Activated CD4-positive, alpha-beta T cell treated with anti-CD3 and anti-CD28 coated beads, Interleukin-10, Interleukin-2, amounts not matched to agents 100 ng/mL and 50 ng/mL, durations not matched to agents 16 hours and 8 hours (primary cell): ENCODE measurements at regions not wholly inside any gene's neighbourhood (a gene's known extent, or its start where the extent isn't known, plus 50 kb on each side); places are given as distances from the start of the nearest gene placed in this dataset.
"Not testable (repeated sequence)": the region's sequence is repeated elsewhere in the genome, so short reads cannot be mapped to it uniquely, and the experiment has no call there.

Experiments used
- DNase-seq: peaks from one replicate; pipeline ENCODE4 v3.0.0-alpha.2; 2020

DNA sequence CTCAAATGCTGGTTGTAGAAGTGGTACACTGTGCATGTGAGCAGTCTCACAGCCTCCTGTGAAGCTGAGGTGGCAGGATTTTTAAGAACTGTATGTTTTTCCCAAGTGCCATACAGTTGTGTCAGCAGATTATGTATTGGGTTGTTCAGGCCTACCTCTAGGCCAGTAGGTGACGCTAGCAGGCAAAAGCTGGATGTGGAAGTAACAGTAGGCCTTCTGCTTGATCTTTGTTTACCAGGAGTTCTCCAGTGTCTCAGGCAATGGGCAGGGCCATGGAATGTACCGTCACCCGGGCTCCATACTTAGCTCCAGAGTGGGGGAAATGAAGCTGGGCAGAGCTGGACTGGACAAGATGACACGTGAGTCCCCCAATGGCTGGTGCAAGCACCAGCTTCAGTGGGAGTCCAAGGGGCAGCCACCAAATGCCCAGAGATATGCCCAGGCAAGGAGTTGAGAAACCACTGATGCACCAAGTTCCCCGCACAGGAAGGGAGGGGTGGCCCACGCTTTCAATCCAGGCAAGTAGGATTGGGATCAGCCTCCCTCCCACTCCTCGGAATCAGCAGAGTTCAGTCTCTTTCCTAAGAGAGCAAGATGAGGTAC lies 289.7 kb downstream of the HTR1B start:
- no peak for DNase-seq

DNA sequence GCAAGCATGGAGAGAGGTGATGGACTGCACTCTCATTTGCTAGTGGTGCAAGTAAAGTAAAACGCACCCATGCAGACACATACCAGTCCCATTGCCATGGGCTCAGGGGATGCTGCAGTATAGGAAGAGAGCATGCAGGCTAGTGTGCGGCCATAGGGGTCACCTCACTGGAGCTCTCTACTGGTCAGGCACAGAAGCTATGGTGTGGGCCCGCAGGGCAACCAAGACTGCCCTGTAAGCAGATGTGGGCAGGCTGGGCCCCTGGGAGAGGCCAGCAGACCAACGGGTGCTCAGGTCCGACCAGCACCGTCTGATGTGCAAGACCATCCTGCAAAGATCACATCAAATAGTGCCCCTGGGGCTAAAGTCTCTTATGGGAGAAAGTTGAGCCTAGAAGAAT lies 290.7 kb downstream of the HTR1B start:
- no peak for DNase-seq

DNA sequence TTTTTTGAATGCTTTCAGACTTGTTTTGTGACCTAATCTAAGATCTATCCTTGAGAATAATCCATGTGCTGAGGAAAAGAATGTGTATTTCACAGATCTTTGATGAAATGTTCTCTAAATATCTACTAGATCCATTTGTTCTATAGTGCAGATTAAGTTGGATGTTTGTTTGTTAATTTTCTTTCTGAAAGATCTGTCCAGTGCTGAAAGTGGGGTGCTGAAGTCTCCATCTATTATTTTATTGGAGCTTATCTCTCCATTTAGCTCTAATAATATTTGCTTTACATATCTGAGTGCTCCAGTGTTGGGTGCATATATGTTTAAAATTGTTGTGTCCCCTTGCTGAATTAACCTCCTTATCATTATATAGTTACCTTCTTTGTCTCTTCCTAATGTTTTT lies 303.6 kb downstream of the HTR1B start:
- DNase-seq = no peak

DNA sequence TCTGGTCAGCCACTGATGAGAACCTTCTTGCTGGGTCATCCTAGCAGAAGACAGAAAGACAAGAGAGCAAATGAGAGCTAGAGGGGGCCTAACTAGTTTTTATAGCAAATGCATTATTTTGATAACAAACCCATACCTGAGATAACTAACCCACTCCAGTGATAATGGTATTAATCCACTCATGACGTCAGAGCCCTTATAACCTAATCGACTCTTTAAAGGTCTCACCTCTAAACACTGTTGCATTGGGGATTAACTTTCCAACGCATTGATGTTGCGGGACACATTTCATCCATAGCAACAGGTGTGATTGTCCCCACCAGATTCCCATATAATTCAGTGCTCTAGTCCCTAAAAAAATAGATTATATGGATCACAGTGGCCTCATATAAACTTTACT lies 312.1 kb downstream of the HTR1B start:
- no peak for DNase-seq

DNA sequence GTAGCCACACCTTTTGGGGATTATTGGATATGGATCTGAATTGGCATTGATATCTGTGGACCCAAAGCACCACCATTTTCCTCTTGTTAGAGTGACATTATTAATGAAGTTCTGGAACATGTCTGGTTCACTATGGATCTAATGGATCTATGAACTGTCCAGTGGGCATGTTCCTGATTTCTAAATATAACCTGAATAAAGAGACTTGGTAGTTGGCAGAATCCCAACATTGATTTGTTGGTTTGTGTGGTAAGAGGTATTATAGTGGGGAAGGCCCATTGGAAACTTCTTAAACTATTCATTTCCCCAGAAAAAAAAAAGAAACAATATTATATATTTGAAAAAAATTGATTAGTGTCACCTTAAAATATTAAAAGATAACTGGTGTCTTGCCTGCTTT lies 312.6 kb downstream of the HTR1B start:
- DNase-seq = no peak

DNA sequence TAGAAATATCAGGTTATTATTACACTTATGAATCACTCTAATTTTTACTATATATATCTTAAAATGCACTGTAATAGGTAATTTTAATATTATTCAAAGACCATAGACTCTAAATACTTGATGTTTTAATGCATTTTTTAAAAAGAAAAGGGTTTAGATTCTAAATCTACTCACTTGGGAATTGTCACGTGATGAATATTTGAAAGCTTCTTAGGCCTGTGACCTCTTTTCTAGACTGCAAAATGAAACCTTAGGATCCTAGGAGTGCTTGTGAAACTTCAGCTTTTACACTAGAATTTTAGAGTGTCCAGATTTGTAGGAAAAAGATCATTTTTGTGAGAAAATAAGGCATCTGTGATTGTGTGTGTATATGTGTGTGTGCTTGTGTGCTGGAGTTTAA lies 318.0 kb downstream of the HTR1B start:
- DNase-seq = no peak

DNA sequence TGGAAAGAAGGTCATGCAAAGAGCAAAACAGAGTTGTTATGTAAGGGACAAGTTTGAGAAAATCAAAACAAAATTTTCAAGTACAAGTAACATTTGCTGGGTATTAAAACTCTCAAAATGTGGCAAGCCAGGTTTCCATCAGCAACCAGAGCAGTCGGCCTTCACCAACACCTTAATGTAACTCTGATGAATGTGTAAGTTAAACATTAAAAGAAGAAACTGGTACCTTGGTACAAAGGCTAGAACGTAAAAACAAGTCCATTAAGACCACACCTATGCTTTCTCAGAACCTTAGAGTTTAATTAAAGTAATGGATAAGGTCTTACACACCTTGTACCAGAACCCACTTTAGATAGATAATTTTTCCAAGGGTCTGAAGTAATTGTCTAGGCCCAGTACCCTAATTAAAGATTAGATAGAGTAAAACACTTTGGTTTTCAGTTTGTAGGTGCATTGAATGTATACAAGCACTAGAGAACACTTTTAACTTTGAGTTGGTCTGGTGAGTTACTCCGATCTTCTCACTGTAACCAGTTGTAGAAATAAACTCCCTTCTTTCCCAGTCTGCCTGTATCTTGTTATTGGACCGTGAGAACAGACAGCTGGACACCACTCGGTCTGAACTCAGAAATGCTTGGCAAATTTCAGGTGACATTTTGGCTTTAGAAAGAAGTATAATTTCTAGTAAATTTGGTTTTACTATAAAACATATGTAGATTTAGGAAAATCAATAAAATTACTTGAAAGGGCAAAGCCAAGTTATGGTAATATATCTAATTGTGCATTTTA lies 319.4 kb downstream of the HTR1B start:
- no peak for DNase-seq

DNA sequence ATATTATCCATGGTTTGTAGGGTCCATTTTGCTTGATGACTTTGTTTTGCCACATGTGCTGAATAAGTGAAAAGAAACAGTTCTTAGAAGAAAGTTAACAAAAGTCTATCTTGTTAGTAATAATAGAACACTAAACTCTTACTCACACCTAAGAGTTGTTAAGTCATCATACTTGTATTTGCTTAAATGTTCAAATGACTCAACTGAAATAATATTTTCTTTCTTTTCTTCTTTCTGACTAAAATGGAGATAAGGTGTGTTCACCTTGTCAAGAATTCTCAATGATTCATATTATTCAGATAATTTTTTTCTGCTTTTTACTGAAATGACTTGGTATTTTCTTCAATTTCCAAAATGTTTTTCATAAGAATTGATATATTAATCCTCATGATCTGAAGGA lies 327.2 kb downstream of the HTR1B start:
- no peak for DNase-seq

DNA sequence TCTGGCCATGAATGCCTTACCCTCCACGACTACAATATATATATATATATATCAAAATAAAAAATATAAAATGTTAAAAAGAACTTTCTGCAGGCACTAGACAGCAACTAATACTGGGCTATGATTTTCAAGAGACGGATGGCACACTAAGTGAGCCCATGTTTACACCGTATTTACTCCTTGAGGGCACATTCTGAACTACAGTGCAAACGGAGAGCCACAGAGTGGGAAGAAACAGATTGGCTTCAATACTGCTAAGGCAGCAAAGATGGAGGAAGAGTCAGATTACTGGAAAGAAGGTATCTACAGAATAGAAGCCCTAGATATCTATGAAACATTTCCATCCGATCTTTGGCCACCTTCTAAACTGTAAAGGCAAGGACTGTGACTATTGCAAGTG lies 330.3 kb downstream of the HTR1B start:
- no peak for DNase-seq

DNA sequence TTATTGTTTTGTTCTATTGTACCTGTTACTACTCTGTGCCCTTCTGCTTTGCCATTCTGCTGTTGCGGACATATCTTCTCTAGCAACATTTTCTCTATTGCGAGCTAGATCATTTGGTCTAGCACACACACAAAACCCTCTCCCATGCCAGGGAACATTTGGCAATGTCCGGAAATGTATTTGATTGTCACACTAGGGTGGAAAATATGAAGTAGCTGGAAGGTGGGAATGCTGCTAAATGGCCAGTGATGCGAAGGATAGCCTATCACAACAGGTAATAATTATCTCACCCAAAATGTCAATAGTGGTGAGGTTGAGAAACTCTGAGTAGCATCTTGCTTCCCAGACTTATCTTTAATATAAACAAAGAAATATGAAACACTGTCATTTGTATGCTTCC lies 331.9 kb downstream of the HTR1B start:
- DNase-seq = no peak

DNA sequence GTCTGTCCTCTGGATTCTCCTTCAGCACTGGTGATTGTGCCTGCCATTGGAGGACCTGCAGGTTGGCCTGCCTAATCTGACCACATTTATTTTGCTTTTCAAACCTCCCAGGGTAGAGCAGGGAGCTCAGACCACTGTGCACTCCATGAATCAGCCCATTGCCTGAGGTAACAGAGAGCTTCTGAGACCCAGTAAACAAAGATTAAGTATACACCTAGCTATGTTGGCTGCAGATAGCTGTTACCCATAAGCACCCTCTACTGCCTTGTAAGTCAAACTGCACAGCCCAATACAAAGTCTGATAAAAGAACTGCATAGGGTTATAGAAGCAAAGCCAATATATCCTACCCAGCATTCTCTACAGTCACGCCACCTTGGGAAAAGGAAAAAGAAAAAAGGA lies 338.7 kb downstream of the HTR1B start:
- DNase-seq = no peak

DNA sequence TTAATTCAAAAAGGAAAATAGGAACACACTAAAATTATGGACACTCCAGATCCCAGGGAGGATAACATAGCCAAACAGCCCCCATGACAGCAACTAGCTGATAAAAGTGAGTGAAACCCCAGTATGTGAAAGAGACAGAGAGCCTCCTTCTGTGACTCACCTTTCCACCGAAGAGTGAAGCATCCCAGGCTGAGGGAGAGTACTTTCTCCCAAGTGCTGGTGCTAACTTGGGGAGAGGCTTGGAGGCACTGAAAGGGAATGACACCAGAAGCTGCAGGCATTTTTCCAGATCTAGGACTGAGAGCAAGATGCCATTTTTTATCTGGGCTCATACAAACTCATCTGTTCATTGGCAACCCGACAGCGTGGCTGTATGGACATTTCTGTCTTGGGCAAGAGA lies 339.8 kb downstream of the HTR1B start:
- DNase-seq = no peak

DNA sequence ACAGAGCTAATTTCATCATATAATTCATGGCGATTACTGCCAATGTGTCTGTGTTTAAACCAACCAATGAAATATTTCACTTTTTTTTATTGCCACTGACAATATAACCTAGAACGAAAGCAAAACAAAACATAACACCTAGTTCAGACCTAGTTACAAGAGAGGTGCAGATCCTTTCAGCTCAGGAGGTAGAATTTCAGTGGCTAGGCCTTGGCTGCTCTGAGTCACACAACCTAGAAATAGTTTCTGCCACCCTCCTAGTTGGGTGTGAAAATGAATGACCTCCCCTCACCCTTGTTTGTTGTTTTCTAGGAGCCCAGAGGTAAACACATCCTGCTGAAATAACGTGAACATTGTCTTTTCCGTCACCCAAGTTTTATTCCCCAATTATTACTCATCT lies 356.3 kb downstream of the HTR1B start:
- DNase-seq = no peak

DNA sequence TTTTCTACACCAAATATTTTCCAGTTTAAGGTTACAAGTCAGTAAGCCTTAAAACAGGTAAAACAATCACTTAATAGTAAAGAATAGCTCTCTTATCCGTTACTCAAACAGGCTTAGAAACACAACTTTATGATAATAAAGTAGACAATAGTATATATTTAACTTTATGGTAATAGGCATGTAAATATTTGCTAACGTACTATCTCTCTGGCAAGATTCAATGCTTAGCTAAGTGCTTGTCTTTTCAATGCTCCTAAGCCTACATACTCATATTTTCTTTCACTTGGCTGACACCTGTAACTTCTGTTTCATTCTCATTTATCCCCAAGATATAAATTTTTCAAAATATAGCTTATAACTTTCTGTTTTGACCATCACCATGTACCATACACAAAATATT lies 358.2 kb downstream of the HTR1B start:
- no peak for DNase-seq

DNA sequence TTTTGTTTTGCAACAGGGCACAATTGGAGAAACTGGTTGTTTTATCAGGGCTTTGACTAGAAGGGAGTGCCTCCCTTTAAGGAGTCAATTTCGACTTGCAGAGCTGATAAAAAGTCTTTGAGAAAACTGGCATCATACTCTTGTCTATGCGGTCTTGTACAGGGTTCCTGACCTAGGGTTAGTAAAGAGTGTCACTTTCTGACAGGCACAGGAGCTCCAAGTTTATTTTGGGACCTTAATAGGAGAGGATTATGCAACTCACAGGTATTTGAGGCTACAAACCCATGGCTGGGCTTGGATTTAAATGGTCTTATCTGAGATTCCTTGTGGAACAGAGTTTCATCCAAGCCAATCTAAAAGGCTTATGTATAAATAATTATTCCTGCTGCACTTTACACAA lies 365.4 kb downstream of the HTR1B start:
- DNase-seq = no peak

DNA sequence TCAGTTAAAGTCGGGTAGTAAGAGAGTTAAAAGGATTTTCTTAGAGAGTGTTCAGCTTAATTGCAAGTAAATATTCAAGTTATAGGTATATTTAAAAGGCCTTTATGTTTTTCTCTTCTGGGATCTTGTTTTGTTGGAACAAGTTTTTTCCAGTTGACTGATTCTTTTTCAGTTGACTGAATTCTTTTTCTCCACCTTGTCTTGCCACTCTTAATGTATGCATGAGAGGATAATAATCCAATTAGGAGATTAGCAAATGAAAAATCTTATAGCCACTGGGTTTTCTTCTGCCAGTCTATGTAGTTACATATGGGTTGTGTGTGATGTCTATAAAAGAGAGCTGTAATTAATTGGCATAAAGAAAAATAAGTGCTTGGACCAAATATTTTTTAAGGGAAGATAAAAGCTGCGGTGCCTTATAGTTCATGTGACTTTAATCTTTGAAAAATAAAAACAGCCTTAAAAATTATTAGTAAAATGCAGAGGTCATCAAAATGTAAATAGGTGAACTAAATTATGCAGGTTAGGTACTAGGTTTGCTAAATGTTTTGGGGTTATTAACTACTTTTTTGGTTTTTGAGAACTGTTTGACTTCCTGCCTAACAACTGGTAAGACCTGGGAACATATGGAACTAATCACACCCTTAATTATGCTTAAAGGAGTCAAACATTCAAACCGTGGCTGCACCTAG lies 367.2 kb downstream of the HTR1B start:
- DNase-seq = no peak

DNA sequence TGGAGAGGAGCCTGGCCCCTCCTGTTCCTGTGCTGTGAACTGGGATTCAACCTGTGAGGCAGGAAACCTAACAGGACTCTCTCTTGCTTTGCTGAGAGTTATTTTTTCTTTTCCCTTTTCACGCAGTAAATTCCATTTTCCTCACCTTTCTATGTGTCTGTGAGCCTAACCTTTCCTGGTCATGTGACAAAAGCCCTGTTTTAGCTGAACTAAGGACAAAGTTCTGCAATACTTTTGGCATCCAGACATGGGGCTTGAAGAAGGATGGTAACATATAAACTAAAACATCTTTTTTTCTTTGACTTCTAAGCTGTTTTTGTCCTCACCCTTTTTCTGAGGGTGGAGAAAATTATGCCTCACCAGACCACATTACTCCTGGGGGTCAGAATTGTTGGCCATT lies 368.5 kb downstream of the HTR1B start:
- no peak for DNase-seq

DNA sequence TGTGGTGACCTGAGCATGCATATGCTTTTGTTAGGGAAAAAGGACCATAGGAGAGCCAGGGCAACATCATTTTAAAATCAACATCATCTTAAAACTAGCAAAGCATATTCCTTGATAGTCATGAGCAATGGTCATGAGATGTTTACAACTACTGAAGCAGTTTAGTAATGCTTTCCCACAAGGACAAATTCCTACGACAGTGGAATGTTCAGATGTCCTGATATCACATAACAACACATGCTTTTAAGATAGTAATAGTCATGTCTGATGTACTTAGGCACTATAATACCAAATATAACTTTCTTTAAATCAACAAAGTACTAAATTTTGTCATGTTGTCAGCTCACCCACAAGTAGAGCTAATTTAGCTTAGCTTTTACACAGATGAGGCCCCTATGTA lies 370.3 kb downstream of the HTR1B start:
- DNase-seq = no peak

DNA sequence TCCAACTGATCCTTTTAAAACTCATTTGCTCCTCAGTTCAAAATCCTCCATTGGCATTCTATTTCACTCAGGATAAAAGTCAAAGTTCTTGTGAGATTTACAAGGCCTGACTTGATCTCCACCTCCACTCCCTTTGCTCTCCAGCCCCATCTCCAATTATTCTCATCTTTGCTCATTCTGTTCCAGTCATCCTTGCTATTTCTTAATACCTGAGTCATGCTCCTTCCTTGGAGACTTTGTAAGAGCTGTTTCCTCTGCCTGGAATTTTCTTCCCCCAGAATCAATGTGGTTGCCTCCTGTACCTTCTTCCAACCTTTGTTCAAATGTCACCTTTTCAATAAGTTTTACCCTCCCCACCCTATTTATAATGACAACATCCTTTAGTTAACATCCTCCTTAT lies 373.5 kb downstream of the HTR1B start:
- no peak for DNase-seq

DNA sequence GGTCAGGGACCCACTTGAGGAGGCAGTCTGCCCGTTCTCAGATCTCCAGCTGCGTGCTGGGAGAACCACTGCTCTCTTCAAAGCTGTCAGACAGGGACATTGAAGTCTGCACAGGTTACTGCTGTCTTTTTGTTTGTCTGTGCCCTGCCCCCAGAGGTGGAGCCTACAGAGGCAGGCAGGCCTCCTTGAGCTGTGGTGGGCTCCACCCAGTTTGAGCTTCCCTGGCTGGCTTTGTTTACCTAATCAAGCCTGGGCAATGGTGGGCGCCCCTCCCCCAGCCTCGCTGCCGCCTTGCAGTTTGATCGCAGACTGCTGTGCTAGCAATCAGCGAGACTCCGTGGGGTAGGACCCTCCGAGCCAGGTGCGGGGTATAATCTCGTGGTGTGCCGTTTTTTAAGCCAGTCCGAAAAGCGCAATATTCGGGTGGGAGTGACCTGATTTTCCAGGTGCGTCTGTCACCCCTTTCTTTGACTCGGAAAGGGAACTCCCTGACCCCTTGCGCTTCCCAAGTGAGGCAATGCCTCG lies 375.4 kb downstream of the HTR1B start:
- not testable (repeated sequence) for DNase-seq

DNA sequence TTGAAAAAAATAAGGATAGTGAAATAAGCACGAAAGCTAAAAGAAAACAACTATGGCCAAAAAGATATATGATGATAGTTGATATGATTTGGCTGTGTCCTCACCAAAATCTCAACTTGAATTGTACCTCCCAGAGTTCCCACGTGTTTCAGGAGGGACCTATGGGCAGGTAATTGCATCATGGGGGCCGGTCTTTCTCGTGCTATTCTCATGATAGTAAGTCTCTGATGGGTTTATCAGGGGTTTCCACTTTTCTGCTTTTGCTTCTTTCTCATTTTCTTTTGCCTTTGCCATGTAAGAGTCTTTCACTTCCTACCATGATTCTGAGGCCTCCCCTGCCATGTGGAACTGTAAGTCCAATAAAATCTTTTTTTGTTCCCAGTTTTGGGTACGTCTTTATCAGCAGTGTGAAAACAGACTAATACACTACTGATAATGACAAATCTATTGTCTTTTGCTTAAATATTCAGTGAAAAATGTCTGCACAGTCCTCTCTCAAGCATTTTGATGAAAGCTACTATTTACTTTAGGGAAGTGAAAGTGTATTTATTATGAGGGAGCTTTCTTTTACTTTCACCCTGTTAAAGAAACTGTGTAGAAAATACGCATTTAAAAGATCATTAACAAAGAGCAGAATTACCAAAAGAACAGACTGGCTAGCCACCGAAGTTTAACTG lies 389.1 kb downstream of the HTR1B start:
- DNase-seq = no peak

DNA sequence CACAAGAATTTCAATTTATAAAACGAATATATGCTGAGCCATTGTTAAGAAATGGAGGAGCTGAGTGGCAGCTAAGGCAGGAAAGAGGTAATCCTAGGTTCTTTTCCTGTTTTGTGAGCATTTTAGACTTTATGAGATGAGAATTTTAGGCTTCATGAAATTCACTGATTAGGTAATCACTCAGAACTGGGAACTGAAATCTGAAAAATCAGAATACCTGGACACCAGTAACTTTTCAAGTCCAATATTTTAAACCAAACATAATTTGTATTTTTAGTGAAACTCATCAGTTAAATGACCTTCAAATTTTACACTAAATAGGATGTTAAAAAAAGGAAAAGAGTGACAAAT lies 389.9 kb downstream of the HTR1B start:
- no peak for DNase-seq

DNA sequence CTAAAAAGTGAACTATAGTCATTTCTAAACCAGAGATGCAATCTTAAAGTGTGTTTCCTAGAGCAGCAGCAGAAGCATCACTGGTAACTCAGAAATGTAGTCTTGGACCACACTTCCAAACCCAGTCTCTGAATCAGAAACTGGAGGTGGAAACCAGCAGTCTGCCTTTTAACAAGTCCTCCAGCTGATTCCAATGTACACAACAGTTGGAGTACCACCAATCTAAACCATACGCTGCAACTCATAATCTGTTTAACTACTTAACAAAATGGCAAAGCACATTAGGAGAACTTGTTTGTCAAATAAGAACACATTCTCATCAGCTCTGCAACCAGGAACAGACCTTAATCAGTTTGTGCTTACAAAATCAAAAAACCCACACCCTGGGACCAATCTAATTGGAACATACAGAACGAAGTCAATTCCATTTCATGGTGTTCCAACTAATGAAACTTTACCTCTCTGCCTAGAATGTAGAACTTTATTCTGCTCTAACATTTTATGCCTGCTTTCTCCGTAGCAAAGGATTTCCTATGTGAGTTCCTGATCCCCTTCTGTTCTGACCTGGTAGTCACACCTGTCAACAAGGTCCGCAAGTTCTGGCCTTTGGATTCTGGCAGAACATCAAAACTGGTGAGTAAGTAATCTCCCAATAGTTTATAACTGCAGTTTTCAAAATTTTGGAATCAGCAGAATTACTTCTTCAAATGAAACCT lies 390.4 kb downstream of the HTR1B start:
- DNase-seq = no peak
